ENCODE measurements at regions not wholly inside any gene's neighbourhood (a gene's known extent, or its start where the extent isn't known, plus 50 kb on each side); places are given as distances from the start of the nearest gene placed in this dataset.

GRCh38 chr1:39116860-39117728 lies 87.4 kb upstream of the MACF1 start (continued):
- no peak for TF ChIP-seq THRA (IDR thresholded peaks at IDR 0.05)
- TF ChIP-seq RBM39 (optimal IDR thresholded peaks at IDR 0.05; ENCODE audit: low read depth, low read length) = no peak
- no peak for TF ChIP-seq ETV1 (tag; conservative IDR thresholded peaks at IDR 0.05; ENCODE audit: low read depth)
- TF ChIP-seq ELF2 (CRISPR knock-in tag; IDR thresholded peaks at IDR 0.05) = no peak
- TF ChIP-seq NFXL1 (CRISPR knock-in tag; IDR thresholded peaks at IDR 0.05) = no peak
- no peak for TF ChIP-seq ZBTB40 (IDR thresholded peaks at IDR 0.05)
- TF ChIP-seq ZBTB40 (CRISPR knock-in tag; IDR thresholded peaks at IDR 0.05) = no peak
- no peak for TF ChIP-seq PTBP1 (IDR thresholded peaks at IDR 0.05; ENCODE audit: low read depth, low read length)
- TF ChIP-seq HNRNPUL1 (IDR thresholded peaks at IDR 0.05; ENCODE audit: low read length) = no peak
- no peak for TF ChIP-seq SAFB2 (IDR thresholded peaks at IDR 0.05; ENCODE audit: borderline replicate concordance, low read depth, low read length, severe bottlenecking)
- TF ChIP-seq ZNF165 (CRISPR knock-in tag; IDR thresholded peaks at IDR 0.05; ENCODE audit: borderline replicate concordance) = no peak
- TF ChIP-seq ZKSCAN3 (CRISPR knock-in tag; IDR thresholded peaks at IDR 0.05) = no peak
- no peak for TF ChIP-seq STAT5B (CRISPR knock-in tag; IDR thresholded peaks at IDR 0.05)
- TF ChIP-seq THAP12 (CRISPR knock-in tag; IDR thresholded peaks at IDR 0.05) = no peak
